GM20000 (cell line): ENCODE measurements at regions not wholly inside any gene's neighbourhood (a gene's known extent, or its start where the extent isn't known, plus 50 kb on each side); places are given as distances from the start of the nearest gene placed in this dataset.

Experiments
- DNase-seq: peaks from one replicate; pipeline ENCODE4 v3.0.0; 2012; ENCODE audit warnings: low spot score
- TF ChIP-seq, protein P1 (sequence below): IDR thresholded peaks from 2 replicates; pipeline ENCODE4 v1.5.1; 2012; ENCODE audit warnings: mild to moderate bottlenecking, control low read depth; ENCODE audit errors: extremely low read depth, missing control alignments

DNA sequence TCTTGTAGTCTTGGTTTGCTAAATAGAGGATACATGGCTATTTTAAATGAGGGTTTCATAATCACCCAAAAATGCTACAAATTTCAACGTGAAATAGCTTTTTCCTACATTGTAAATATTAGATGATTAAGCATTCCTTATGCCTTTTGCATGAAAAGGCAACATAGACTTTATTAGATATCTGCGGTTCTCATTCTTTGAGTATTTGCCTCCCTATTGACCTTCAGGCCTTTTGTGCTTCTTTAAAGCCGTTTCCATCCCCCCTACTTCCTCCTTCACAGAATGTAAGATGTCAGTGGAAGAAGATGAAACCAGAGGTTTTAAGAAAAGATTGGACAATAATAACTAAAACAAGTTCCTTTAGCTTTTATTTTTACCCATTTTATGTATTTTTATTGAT lies 144.1 kb downstream of the UBE2E3 start:
- TF ChIP-seq, protein P1, sequence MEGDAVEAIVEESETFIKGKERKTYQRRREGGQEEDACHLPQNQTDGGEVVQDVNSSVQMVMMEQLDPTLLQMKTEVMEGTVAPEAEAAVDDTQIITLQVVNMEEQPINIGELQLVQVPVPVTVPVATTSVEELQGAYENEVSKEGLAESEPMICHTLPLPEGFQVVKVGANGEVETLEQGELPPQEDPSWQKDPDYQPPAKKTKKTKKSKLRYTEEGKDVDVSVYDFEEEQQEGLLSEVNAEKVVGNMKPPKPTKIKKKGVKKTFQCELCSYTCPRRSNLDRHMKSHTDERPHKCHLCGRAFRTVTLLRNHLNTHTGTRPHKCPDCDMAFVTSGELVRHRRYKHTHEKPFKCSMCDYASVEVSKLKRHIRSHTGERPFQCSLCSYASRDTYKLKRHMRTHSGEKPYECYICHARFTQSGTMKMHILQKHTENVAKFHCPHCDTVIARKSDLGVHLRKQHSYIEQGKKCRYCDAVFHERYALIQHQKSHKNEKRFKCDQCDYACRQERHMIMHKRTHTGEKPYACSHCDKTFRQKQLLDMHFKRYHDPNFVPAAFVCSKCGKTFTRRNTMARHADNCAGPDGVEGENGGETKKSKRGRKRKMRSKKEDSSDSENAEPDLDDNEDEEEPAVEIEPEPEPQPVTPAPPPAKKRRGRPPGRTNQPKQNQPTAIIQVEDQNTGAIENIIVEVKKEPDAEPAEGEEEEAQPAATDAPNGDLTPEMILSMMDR: no peak

DNA sequence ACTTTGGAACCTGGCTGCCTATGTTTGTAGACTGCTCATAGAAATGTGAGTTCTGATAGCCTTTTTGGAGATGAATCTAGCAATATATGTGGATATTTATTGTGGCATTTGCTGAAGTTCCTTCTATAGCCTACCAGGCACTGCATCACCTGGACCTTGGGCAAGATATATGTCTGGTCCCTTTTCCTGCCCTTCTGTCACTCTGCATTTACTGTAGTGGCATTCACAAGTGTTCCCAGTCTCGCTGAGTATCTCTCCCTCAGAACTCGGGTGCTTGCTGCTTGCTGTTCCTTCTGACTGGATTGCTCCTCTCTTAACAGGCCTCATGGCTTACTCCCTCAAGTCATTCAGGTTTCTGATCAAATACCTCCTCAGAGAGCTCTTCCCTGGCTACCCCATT lies 145.0 kb downstream of the UBE2E3 start:
- TF ChIP-seq, protein P1: no peak
- DNase-seq: no peak

More for the DNA sequence above, 144.1 kb downstream of the UBE2E3 start:
- no peak for DNase-seq

DNA sequence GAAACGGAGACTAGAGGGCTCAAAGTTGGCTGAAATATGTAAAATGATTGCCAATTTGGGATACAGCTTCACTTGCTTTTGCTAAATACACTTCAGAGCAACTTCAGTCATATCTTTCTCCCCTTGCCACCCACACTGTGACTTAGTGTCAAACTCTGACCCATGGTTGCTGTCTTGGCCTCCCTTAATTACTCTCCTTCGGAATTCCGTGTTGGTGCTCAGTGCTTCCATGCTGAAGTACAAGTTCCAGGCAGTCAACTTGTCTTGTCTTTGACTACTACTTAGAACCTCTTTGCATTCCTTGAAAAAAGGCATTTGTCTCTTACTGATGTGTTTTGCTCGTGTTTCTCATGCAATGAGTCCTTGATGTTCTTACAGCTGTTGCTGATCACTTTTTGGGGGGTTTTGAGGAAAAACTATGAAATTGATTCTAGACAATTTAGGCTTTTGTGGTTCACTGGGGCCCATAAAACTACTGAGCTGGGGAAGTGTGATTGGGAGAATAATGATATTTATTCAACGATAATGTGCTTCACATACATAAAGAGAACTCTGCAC lies 146.0 kb downstream of the UBE2E3 start:
- TF ChIP-seq, protein P1: no peak
- no peak for DNase-seq

DNA sequence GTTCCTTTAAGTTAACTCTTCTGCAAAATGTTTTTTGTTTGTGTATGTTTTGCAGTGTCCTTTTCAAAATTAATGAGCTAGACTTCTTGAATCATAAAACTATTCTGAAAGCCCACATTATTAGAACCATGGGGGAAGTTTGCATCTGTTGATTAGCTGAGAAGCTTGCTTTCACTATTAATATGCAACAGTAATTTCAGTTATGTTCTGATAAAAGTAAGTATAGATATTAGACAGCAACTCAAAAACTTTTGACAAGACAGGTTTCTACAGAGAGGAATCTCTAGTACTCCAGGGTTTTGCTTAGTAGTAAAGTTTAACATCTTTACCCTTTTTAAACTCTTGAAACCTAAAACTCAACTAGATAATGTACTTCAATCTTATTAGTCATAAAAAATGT lies 147.8 kb downstream of the UBE2E3 start:
- DNase-seq: peak; percentile 43
- TF ChIP-seq, protein P1: no peak

DNA sequence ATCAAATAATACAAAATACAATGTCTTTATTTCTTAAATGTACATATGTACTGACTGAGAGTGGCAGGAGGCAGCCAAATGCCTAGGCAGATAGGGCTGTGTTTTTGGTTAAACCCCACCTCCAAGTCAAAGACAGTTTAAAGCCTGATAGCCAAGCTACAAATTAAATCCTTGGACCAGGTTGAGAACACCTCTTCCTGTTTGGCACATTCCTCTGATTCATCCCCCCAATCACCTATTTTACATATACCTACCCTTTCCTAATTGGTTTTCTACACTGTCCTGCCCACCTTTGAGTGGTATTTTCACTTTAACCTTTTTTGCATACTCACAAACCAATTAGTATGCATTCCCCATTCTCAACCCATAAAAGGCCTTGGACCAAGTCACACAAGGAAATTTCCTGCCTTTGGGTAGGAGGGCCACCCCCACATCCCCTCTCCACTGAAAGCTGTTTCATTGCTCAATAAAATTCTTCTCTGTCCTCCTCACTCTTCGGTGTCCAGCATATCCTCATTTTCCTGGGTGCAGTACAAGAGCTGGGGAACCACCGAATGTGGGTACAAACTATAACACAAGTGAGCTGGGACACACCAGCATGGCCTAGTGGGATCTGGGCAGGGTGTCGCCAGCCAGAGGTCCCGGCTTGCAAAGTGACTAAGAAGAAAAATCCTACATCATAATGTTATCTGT lies 149.1 kb downstream of the UBE2E3 start:
- no peak for DNase-seq
- TF ChIP-seq, protein P1: no peak

DNA sequence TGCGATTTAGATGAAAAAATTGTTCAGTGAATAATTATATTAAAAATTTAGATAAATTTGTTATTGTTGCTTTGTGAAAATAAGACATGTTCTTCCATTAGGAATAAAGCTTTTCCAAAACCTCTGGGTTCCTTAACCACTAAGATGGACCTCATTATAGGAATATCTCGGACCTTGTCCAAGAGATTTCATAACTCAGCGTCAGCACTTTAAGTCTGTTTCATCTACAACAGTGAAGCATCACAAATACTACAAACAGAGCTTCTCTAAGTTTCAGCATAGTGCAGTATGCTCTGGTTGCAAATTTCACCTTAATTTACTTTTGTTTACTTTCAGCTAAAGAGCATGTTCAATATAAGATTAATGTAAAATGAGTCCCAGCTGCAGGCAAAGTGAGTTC lies 150.3 kb downstream of the UBE2E3 start:
- no peak for DNase-seq
- TF ChIP-seq, protein P1: no peak

DNA sequence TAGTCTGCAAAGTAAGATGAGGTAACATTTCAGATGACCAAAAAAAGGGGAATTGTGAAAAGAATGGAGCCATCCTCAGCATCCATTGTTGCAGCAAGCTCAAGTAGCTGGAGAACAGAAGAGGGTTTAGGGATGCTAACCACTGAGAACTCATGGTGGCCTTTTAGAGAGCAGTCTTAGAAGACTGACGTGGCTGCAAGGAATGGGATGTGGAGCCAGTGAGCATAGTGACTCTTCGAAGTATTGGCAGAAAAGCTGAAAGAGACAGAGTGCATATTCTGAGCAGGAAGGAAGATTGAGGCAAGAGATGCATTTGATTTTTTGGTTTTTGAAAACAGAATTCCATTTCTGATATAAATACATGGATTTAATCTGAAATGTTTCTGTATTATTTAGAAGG lies 151.2 kb downstream of the UBE2E3 start:
- TF ChIP-seq, protein P1: no peak
- no peak for DNase-seq
